H1 (cell line): ENCODE measurements at regions not wholly inside any gene's neighbourhood (a gene's known extent, or its start where the extent isn't known, plus 50 kb on each side); places are given as distances from the start of the nearest gene placed in this dataset.

Experiments used
- CTCF ChIA-PET: fragments of 300-600 bp; sonication (Branson Sonifier 250); formaldehyde crosslinking; loops from one replicate; lab custom pipeline; 2021; ENCODE audit not compliant: partially characterized antibody; lab: Charles Lee
- POLR2A ChIA-PET: fragments of 300-600 bp; sonication (Branson Sonifier 250); formaldehyde crosslinking; loops from one replicate; lab custom pipeline; 2021; ENCODE audit warnings: inconsistent platforms; ENCODE audit not compliant: partially characterized antibody; lab: Charles Lee
- DNase-seq, 2 experiments: peaks; one replicate each; pipeline versions ENCODE4 v3.0.0 to v3.0.0-alpha.2; 2010 to 2022; ENCODE audit warnings: low spot score in 2 of 2, low read depth in 1 of 2, mixed read lengths in 1 of 2
- FAIRE-seq: peaks from 2 replicates; lab custom pipeline; 2011; peaks lifted over from hg19 to GRCh38; lab: Jason Lieb, UNC
- H2AFZ ChIP-seq: 2 replicates; pipeline ENCODE4 v1.8.1; 2012; ENCODE audit warnings: low read length, inconsistent platforms
- H2AK5ac ChIP-seq: 2 replicates; pipeline ENCODE4 v1.6.1; 2013; ENCODE audit warnings: low read depth, low read length
- H2BK120ac ChIP-seq: replicated peaks from 2 replicates; pipeline ENCODE3; 2013; ENCODE audit warnings: low read depth, low read length, inconsistent platforms
- H2BK12ac ChIP-seq: 2 replicates; pipeline ENCODE4 v1.6.1; 2013; ENCODE audit warnings: low read depth, low read length
- H2BK15ac ChIP-seq: 2 replicates; pipeline ENCODE4 v1.6.1; 2013; ENCODE audit warnings: low read length
- H2BK20ac ChIP-seq: 2 replicates; pipeline ENCODE4 v1.6.1; 2013; ENCODE audit warnings: low read length
- H2BK5ac ChIP-seq: 2 replicates; pipeline ENCODE4 v1.6.1; 2013; ENCODE audit warnings: low read depth, low read length
- H3K14ac ChIP-seq: 2 replicates; pipeline ENCODE4 v1.6.1; 2013; ENCODE audit warnings: inconsistent platforms; ENCODE audit not compliant: insufficient read length
- H3K18ac ChIP-seq: 2 replicates; pipeline ENCODE4 v1.6.1; 2013; ENCODE audit warnings: low read length; ENCODE audit errors: extremely low read depth
- H3K23ac ChIP-seq: 2 replicates; pipeline ENCODE4 v1.6.1; 2013; ENCODE audit warnings: inconsistent platforms; ENCODE audit not compliant: insufficient read length
- H3K23me2 ChIP-seq: 2 replicates; pipeline ENCODE4 v1.6.1; 2013; ENCODE audit warnings: low read depth, low read length
- H3K27ac ChIP-seq: 2 replicates; pipeline ENCODE4 v1.6.1; 2011; ENCODE audit warnings: low read depth, low read length, inconsistent platforms
- H3K27me3 ChIP-seq, 4 experiments: replicated peaks in 1 of 4; 1 replicate in 1 of 4; 2 replicates in 3 of 4; pipeline versions ENCODE4 v1.6.1 to v1.8.1; 2011 to 2013; ENCODE audit warnings: low read length in 3 of 4, mild to moderate bottlenecking in 3 of 4, inconsistent platforms in 2 of 4, mixed read lengths in 2 of 4, moderate library complexity in 1 of 4; ENCODE audit not compliant: control insufficient read depth in 3 of 4, insufficient read depth in 3 of 4; ENCODE audit errors: extremely low read depth in 1 of 4
- H3K36me3 ChIP-seq, 4 experiments: 2 replicates each; pipeline versions ENCODE4 v1.6.1 to v1.8.1; 2011 to 2013; ENCODE audit warnings: mild to moderate bottlenecking in 4 of 4, low read length in 3 of 4, moderate library complexity in 2 of 4, control low read depth in 1 of 4, inconsistent platforms in 1 of 4; ENCODE audit not compliant: insufficient read depth in 4 of 4, control insufficient read depth in 2 of 4
- H3K4ac ChIP-seq: replicated peaks from 2 replicates; pipeline ENCODE3; 2013; ENCODE audit warnings: low read length, low read depth, mixed read lengths, inconsistent platforms; ENCODE audit not compliant: insufficient read length
- H3K4me1 ChIP-seq, 4 experiments: replicated peaks in 1 of 4; 1 replicate in 1 of 4; 2 replicates in 3 of 4; pipeline versions ENCODE4 v1.6.1 to v1.8.1; 2011 to 2013; ENCODE audit warnings: low read length in 3 of 4, inconsistent platforms in 2 of 4, mixed read lengths in 1 of 4; ENCODE audit not compliant: insufficient read depth in 4 of 4, control insufficient read depth in 3 of 4
- H3K4me2 ChIP-seq, 2 experiments: 2 replicates each; pipeline versions ENCODE4 v1.6.1 to v1.8.1; 2011 to 2013; ENCODE audit warnings: low read depth in 2 of 2, low read length in 2 of 2, control low read depth in 1 of 2, inconsistent platforms in 1 of 2, mild to moderate bottlenecking in 1 of 2; ENCODE audit not compliant: insufficient read depth in 1 of 2
- H3K4me3 ChIP-seq, 4 experiments: fragments of 200-600, 300-600 bp in 1 of 4; sonication (generic), shearing (Covaris generic), sonication (Bioruptor Twin) in 1 of 4; 2 replicates each; pipeline versions ENCODE4 v1.5.1 to v1.8.1; 2011 to 2016; ENCODE audit warnings: low read length in 4 of 4, low read depth in 3 of 4, control low read depth in 2 of 4, inconsistent platforms in 2 of 4, mild to moderate bottlenecking in 2 of 4, mixed read lengths in 1 of 4, moderate library complexity in 1 of 4; ENCODE audit not compliant: insufficient read depth in 2 of 4; ENCODE audit errors: extremely low read depth in 1 of 4
- H3K56ac ChIP-seq: replicated peaks from 2 replicates; pipeline ENCODE3; 2013; ENCODE audit warnings: low read depth, mild to moderate bottlenecking, mixed read lengths, low read length, inconsistent platforms; ENCODE audit not compliant: insufficient read length
- H3K79me1 ChIP-seq: 2 replicates; pipeline ENCODE4 v1.6.1; 2013; ENCODE audit warnings: low read depth, low read length, control low read depth
- H3K79me2 ChIP-seq, 2 experiments: 2 replicates each; pipeline versions ENCODE4 v1.6.1 to v1.8.1; 2012 to 2013; ENCODE audit warnings: low read length in 2 of 2, mild to moderate bottlenecking in 2 of 2, inconsistent platforms in 1 of 2; ENCODE audit not compliant: insufficient read depth in 2 of 2, control insufficient read depth in 1 of 2
- H3K9ac ChIP-seq, 4 experiments: replicated peaks in 1 of 4; 1 replicate in 1 of 4; 2 replicates in 3 of 4; pipeline versions ENCODE4 v1.6.1 to v1.8.1; 2011 to 2013; ENCODE audit warnings: low read depth in 3 of 4, low read length in 3 of 4, control low read depth in 2 of 4, mild to moderate bottlenecking in 2 of 4, moderate library complexity in 2 of 4, inconsistent platforms in 1 of 4; ENCODE audit errors: extremely low read depth in 1 of 4
- H3K9me3 ChIP-seq, 2 experiments: 2 replicates each; pipeline versions ENCODE4 v1.6.1 to v1.8.1; 2012 to 2013; ENCODE audit warnings: mild to moderate bottlenecking in 2 of 2, moderate library complexity in 2 of 2, control low read depth in 1 of 2, inconsistent platforms in 1 of 2, low read depth in 1 of 2, low read length in 1 of 2, mixed read lengths in 1 of 2; ENCODE audit not compliant: insufficient read depth in 2 of 2
- H4K20me1 ChIP-seq, 2 experiments: replicated peaks in 1 of 2; 2 replicates each; pipeline versions ENCODE3 to v1.8.1; 2011 to 2013; ENCODE audit warnings: inconsistent platforms in 2 of 2, low read length in 2 of 2, mild to moderate bottlenecking in 1 of 2; ENCODE audit not compliant: insufficient read depth in 2 of 2, control insufficient read depth in 1 of 2
- H4K5ac ChIP-seq: 2 replicates; pipeline ENCODE4 v1.6.1; 2013; ENCODE audit warnings: low read length, low read depth, mixed read lengths, inconsistent platforms; ENCODE audit not compliant: insufficient read length
- H4K8ac ChIP-seq: 2 replicates; pipeline ENCODE4 v1.8.0; 2013; ENCODE audit warnings: mild to moderate bottlenecking, moderate library complexity, low read length, inconsistent platforms; ENCODE audit not compliant: insufficient read depth; ENCODE audit errors: extremely low read depth
- H4K91ac ChIP-seq: replicated peaks from 2 replicates; pipeline ENCODE3; 2013; ENCODE audit warnings: low read length, mixed read lengths, inconsistent platforms; ENCODE audit not compliant: insufficient read length
- ASH2L ChIP-seq: fragments of 200-600, 300-600 bp; sonication (generic); IDR thresholded peaks from one replicate; pipeline ENCODE4 v1.7.1; 2017; ENCODE audit warnings: low read length
- CTCF ChIP-seq, 3 experiments: IDR thresholded peaks; 1 replicate in 2 of 3; 2 replicates in 1 of 3; pipeline versions ENCODE4 v1.5.1 to v1.6.1; 2011; ENCODE audit warnings: low read length in 3 of 3, mild to moderate bottlenecking in 3 of 3, inconsistent platforms in 2 of 3, low read depth in 1 of 3, moderate library complexity in 1 of 3; ENCODE audit not compliant: insufficient read depth in 1 of 3; ENCODE audit errors: control extremely low read depth in 1 of 3
- KDM1A ChIP-seq: fragments of 200-600, 300-600 bp; sonication (generic); IDR thresholded peaks from 2 replicates; pipeline ENCODE4 v1.7.1; 2016; ENCODE audit warnings: mild to moderate bottlenecking, low read length, borderline replicate concordance
- POLR2A ChIP-seq, 2 experiments: IDR thresholded peaks; 1 replicate in 1 of 2; 2 replicates in 1 of 2; pipeline ENCODE4 v1.6.1; 2011; ENCODE audit warnings: low read depth in 2 of 2, low read length in 2 of 2, mild to moderate bottlenecking in 2 of 2; ENCODE audit errors: control extremely low read depth in 1 of 2
- SP4 ChIP-seq: IDR thresholded peaks from 2 replicates; pipeline ENCODE4 v1.6.1; 2012; ENCODE audit warnings: low read length, inconsistent platforms
- WGBS, 2 experiments: shearing (Covaris generic) in 1 of 2; methylation state at CpG; one replicate each; pipeline versions ENCODE4 v1.1.6 to v1.1.7; 2013 to 2015; ENCODE audit warnings: low lambda C conversion rate in 2 of 2, mixed read lengths in 2 of 2, inconsistent platforms in 1 of 2, low coverage in 1 of 2, missing lambda C conversion rate in 1 of 2; ENCODE audit not compliant: insufficient replicate concordance in 2 of 2, insufficient coverage in 1 of 2, insufficient read length in 1 of 2; ENCODE audit errors: extremely low coverage in 1 of 2, missing lambda C conversion rate in 1 of 2; 5-methylcytosine and 5-hydroxymethylcytosine counted together

DNA sequence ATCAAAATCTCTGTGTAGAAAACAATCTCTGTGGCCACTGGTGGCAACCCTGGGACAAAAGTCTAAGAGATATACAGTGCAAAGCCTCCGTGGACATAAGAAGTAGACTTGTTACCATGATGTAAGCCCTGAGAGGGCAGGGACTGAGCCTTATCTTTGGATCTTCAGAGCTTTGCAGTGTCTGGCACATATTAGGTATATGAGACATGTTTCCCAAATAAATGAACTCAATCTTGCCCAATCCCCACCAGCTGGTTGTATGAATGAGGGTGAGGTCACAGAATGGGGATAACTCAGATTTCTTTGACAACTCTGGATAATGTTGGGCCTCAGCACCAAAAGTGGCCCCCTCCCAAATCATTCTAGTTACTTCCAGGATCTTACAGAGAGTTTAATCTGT, 511.4 kb upstream of the DIPK2B start:
- Histone ChIP-seq H3K4me2 (no peak overlapping the region), H3K23me2 (no peaks in the 10 kb centered on the region), H4K91ac (no peak overlapping the region), H2AFZ (no peak overlapping the region), H3K18ac (no peak overlapping the region), H3K9me3 (no peaks in the 10 kb centered on the region), H3K27me3 (no peaks in the 10 kb centered on the region), H4K20me1 (no peaks in the 10 kb centered on the region), H3K4me3 (no peak overlapping the region), H2BK120ac (no peak overlapping the region), H3K4ac (no peak overlapping the region), H2BK5ac (no peak overlapping the region), H2AK5ac (no peak overlapping the region), H3K36me3 (no peaks in the 10 kb centered on the region), H2BK20ac (no peak overlapping the region), H3K27ac (no peak overlapping the region), H3K79me2 (no peaks in the 10 kb centered on the region), H2BK12ac (no peak overlapping the region), H3K14ac (no peak overlapping the region), H4K8ac (no peak overlapping the region), H2BK15ac (no peak overlapping the region), H4K5ac (no peak overlapping the region), H3K9ac (no peak overlapping the region), H3K56ac (no peak overlapping the region), H3K79me1 (no peaks in the 10 kb centered on the region), H3K4me1 (no peaks in the 10 kb centered on the region), H3K23ac (no peak overlapping the region)
- WGBS, 2 experiments = 83% methylated on average over 1 of the region's 1 CpG; no CpG with 5 or more reads in 1 of the 2 experiments
- POLR2A ChIA-PET = no interaction called here
- no peak for FAIRE-seq
- CTCF ChIA-PET = no interaction called here
- DNase-seq = no peak
- TF ChIP-seq POLR2A (IDR thresholded peaks at IDR 0.05; ENCODE audit: control extremely low read depth in 1 of 2, low read depth in 2 of 2, low read length in 2 of 2) (no peak), KDM1A (no peak), CTCF (IDR thresholded peaks at IDR 0.05; ENCODE audit: control extremely low read depth in 1 of 3, insufficient read depth in 1 of 3, low read depth in 1 of 3, low read length in 3 of 3) (no peak), ASH2L (no peak), SP4 (no peak)
